ENCODE measurements at regions not wholly inside any gene's neighbourhood (a gene's known extent, or its start where the extent isn't known, plus 50 kb on each side); places are given as distances from the start of the nearest gene placed in this dataset.

DNA sequence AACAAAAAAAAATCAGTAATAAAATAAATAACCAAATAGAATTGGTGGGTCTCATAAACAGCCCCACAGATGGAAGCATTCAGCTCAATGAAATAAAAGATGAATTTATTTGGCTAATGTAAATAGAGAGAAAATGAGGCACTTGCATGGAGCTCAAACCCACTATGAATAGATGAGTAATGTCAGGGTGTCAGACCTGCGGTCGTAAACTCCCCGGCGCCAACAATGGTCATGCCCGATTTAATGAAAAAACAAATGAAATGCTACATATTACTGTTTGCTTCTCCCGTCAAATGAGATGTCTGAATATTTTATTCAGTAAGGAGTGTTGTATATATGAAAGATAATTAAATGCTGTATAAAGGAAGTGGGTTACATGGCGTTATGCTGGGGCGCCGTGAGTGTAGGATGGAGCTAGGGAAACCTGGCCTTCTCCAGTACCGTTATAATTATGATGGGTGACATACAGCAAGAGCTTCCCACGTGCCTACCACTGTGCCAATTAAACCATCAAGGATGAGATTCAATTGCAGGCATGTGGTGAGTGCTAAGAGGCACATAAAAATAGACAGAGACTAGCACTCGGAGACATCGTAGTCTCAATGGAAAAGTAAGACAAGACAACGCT lies 648.1 kb downstream of the BCL11B start:
- DNase-seq (ENCODE audit: low spot score): peak; percentile 54

DNA sequence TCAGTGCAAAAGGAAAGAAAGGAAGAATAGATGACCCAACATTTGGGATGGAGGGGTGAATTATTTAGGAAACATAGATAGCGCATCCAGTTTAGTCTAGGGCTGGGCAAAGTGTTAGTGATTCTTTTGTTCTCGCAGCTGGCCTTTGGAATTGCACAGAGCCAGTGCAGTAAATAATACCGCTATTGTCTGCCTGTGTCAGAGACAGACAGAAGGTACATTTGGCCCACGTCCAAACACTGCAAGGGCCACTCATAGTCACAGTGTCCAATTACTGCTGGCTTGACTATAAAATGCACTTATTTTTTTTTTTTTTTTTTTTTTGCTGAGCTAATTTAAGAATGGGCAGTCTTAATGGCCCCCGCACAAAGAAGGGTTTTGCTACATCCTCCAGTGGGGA lies 638.6 kb downstream of the BCL11B start:
- DNase-seq (ENCODE audit: low spot score): peak; percentile 92

DNA sequence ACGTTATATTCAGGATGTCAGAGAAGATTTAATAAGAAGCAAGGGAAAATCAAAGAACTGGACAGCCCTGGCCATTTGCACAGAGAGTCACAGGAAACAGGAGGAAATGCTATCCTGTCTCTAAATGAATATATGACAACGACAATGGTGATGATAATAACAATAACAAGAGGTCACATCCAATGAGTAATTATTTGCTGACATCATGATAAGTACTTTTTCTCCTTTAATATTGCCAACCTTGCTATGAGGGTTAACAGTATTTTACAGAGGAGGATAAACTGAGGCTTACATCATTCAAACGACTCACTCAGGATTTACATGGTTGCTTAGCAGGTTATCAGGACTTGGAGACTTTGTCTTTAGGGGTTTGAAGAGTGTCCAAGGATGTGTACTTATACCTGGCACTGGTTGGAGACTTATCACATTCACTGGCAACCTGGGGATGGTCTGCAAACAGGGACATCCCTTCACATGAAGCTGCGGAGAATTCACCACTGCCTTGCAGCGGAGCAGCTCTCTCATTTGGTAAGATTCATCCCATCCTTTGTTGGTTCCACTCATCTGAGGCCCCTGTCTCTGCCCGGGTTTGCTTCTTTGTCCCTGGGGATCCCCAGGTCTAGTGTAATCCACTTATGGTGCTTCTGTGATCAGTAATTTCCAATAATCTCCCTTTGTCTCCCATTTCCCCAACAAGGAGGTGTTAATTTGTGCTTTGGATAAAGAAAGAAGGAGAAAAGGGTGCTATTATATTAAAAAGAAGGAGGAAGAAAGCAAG lies 637.8 kb downstream of the BCL11B start:
- DNase-seq (ENCODE audit: low spot score): no peak

DNA sequence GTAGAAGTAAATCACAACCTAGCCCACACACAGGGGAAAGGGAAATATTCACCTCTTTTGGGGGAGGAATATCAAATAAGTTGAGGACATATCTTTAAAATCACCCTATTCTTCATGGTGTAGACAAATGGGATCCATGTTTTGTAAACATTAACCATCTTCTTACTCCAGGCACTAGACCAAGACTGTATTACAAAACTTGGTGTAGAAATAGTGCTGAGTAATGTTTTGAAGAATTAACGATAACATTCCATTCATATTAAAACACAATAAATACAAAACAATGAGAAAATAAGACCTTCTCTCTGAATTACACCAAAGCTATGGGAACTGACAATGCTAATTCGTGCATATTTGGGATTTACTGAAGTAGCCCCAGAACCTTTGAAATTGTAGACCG lies 633.6 kb downstream of the BCL11B start:
- DNase-seq (ENCODE audit: low spot score): no peak

DNA sequence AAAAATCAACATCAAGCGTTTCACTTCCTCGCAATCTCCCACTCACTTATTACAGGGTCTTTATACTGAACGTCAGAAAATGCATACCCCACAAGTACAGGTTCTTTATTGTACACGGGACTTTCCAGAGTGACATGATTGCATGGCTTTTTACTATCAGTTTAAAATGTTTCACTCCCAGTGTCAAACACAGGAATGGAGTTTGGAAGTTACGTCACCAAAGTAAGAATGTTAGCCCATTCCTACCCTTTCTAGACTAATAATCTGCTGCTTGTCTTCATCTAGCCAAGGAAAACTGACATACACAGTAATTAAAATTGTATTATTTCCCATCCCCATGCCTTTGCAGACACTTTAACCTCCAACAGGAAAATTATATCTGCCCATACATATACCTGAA lies 624.2 kb downstream of the BCL11B start:
- DNase-seq (ENCODE audit: low spot score): no peak

DNA sequence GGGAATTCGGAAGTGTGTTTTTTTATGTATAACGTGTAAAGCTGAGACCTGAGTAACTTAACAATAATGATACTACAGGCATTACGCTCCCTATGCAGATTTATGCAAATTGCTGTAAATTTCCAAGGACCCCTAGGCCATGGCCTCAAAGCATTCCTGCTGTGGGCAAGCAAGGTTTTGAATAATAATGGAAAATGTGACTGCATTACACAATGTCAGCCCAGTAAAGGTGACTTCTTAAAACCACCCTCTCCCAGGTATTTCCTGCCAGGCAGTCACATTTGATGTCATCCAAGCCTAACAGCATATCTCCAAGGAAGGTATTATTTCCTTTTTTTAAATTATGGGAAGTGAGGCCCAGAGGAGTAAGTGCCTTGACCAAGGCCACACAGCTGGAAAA lies 621.0 kb downstream of the BCL11B start:
- no peak for DNase-seq (ENCODE audit: low spot score)

DNA sequence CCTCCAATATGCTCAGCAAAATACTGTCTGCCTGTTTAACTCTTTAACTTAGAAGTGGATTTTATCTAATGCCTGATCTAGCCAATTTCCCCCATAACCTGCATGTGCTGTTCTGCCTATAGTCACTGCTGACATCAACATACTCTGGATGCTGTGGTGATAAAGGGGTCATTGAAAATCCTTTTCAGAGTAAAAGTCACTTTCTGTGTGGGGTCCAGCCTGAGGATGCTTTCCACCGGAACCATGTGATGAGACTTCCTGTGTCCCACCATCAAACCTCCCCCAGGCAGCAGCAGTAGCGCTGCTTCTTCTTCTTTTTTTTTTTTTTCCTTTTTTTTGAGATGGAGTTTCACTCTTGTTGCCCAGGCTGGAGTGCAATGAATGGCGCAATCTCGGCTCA lies 607.0 kb downstream of the BCL11B start:
- DNase-seq (ENCODE audit: low spot score): no peak

DNA sequence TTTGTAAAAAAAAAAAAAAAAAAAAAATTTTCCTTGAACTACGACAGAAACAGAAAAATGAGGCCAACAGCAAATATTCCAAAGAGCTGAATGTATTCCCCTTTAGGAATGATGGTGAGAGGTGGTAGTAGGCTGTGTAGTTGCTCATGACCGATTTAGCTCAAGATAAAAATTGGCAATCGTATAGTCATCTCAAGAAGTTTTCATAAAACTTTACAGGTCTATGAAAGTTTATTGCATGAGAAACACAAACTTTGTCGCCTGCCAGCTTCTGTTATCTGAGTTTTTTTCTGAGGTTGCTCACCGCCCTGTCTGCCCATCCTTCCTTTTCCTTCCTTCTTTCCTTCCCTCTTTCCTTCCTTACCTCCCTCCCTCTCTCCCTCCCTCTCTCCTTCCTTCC lies 605.5 kb downstream of the BCL11B start:
- DNase-seq (ENCODE audit: low spot score): peak; percentile 19

DNA sequence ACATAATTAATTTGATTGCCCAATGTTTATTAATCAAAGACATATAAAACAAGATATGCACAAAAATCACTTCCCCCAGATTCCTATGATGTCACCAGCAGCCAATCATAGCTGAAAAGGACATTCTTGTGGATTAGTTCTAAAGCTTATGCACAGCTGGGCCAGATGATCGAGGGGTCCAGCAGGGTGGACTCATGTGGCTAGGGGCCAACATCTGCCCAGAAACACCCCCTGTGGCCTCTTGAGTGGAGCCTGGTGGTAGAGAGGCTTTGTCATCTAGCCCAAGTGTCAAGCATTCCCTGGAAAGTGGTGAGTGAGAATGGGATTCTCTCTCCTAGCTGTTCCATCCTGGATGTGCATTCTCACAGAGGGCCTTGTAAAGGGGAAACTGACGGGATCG lies 590.0 kb downstream of the BCL11B start:
- no peak for DNase-seq (ENCODE audit: low spot score)

DNA sequence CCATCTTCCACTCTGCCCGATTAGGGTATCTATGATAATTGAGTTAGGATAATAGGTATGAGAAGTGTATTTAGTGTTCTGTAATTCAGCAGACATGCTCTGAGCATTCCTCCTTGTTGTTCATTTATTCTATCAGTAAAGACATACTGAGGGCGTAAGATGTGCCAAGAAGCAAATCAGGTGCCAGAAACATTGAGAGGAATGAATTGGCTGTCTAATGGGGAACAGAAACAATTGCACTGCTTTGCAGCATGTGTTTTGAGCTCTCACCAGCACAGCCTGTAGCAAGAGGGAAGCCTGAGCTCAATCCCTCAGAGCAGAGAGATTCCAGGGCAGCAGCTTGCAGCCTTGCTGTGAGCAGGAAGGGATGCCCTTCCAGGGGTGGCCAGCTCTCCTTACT lies 589.3 kb downstream of the BCL11B start:
- peak; percentile 17 for DNase-seq (ENCODE audit: low spot score)

DNA sequence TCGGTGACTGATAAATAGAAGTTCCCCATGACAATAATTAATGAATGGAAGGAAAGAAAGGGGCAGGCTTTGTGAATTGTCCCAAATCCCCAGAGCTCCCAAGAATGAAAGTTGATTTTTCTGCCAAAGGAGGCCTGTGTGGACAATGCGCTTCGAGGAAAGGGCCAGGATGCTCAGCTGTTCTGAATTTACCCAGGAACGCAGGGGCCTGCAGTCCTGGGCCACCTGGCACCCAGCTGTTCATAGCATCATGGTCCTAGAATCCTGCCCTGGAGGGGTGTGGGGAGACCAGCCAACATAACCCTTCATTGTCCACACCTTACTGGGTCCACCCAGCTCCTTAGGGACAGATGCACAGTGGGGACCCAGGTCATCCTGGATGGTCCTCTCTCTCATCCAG lies 587.5 kb downstream of the BCL11B start:
- DNase-seq (ENCODE audit: low spot score): no peak

DNA sequence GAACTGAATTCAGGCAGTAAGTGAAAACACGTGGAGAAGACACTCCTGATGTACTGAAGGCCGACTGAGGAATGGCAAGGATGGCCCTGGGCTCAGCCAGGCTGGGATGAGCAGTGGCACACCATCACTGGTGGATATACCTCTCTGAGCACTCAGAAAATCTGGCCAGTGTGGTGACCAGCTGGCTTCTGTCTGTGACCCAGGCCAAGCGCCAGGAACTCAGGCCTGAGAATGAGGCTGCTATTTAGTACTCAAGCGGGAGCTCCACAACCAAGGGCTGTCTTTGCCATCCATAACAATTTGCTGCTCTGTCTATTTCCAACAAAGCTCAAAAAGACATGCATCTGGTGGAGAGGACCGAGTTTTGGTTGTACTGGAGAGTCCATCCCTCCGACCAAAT lies 586.3 kb downstream of the BCL11B start:
- DNase-seq (ENCODE audit: low spot score): peak; percentile 19

DNA sequence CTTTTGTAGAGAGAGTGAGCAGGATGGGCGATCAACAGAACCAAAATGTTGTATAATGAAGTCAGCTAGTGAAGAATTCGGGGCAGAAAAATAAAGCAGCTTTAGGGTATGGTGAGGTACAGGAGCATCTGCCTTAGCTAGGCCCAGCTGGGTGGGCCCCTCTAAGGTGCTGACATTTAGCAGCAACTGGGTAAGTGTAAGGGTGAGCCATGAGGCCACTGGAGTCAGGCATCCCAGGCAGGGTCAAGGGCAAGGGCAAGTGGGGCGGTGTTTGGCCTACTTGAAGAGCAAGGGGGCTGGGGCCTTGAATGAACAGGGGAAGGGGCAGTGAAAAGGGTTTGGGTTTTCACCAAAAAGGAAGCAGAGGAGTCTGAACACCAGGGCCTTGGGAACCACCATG lies 583.6 kb downstream of the BCL11B start:
- no peak for DNase-seq (ENCODE audit: low spot score)

DNA sequence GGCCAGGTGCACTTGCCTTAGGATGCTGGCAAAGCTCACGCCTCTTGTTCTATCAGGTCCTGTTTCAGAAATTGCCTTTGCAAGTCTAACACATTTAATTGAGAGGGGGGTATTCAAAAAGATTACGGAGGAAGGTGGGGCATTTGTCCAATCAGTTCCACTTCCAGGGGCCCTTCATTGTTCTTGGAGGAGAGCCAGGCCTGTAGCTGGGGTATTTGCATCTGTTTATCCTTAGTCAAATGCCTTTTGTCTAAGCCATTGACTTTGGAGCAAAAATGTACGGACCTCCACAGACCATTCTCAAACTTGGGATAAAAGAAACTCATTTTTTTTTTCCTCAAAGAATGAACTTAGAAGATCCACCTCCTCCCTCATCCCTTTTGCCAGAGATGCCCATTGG lies 582.0 kb downstream of the BCL11B start:
- DNase-seq (ENCODE audit: low spot score): no peak

DNA sequence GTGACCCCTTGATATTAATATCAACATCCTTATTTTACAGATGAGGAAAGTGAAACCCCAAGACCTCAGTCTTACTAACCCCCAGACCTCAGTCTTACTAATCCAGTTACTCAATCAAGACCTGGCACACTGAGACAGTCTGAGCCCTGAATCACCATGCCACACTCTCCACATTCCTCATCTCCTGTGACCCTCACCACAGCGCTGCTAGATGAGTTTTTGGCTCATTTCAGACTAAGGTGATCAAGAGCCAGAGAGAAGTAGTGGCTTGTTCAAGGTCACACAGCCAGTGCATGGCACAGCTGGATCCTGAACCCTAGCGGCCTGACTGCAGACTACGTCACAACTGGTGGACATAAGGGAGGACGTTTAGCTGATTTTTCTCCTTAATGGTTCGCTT lies 579.2 kb downstream of the BCL11B start:
- DNase-seq (ENCODE audit: low spot score): no peak

DNA sequence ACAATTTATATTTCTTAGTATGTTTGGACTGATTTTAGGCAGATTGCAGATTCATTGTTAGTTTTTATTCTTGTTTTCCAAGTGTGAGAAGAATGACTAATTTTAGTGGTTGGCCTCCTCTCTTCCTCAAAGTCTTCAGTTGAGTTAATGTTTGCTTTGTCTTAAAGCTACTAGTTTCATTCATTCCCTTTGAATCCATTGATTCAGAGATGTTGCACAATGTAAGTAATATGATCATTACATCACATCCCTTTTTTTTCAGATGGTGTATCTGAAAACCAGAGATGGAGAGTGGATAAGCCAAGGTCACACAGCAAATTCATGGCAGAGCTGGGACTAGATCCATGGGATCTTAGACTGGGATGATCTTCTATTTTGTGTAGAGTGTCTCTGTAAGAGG lies 577.5 kb downstream of the BCL11B start:
- DNase-seq (ENCODE audit: low spot score): no peak

DNA sequence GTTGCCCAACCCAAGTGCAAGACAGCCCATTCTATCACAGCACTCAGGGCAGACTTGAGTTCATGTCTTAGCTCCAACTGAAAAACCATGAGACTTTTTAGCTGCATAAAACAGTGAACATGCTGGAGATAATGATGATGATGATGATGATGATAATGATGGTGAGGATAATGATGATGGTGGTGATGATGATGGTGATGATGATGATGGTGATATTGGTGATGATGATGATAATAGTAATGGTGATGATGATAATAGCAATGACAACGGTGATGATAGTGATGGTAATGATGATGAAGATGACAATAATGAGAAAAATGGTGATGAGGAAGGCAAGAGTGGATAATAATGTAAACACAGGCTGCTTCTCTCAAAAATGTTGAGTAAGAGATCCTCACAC lies 576.2 kb downstream of the BCL11B start:
- DNase-seq (ENCODE audit: low spot score): no peak

DNA sequence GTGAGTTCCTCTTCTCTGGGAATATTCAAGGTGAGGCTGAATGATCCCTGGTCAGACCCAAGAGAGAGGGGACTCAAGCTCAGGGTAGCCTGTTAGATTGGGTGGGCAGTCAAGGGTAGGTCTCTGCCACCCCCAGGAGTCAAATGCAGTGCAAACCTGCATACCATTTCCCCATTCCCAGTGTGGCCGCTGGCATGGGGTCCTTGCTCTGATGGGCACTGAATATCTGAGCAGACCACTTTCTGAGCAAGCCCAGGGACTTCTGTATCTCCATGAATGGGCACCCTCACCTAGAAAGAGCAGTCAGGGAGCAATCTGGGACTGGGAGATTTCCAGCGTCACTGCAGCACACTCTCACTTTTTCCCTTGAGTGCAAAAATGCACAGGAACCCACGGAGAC lies 573.7 kb downstream of the BCL11B start:
- no peak for DNase-seq (ENCODE audit: low spot score)

DNA sequence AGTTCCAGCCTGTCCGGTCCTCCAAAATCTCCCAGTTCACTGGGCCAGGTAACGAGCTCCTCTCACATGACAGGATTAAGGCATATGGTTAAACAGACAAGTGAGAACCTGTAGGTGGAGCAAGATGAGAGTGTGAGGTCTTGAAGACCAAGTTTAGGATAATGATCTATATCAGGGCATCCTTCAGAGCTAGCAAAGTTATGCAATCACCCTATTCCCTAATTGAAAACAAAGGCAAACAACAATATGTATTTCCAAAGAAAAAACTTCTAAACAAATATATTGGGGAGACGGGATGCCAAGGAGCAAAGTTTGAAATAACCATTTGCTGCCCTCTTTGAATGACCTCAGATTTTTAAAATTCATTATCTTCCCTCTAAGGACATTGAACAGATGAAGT lies 571.2 kb downstream of the BCL11B start:
- no peak for DNase-seq (ENCODE audit: low spot score)

DNA sequence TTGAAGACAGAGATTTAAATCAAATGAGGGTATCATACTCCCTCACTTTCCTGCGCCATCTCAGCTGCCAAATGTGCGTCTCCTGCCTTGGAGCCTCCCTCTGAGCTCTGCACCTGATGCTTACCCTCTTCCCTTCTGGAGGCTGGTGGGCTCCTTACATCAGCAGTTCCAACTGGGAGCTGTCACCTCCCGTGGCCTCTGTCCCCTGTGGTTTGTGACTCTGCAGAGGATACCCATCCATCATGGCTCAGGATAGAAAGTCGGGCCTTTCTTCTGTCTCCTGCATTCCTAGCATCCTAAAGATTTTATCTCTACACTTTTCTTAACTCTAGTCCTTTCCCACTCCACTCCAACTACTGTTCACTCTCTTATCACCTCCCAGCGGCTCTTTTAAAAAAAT lies 570.6 kb downstream of the BCL11B start:
- no peak for DNase-seq (ENCODE audit: low spot score)

DNA sequence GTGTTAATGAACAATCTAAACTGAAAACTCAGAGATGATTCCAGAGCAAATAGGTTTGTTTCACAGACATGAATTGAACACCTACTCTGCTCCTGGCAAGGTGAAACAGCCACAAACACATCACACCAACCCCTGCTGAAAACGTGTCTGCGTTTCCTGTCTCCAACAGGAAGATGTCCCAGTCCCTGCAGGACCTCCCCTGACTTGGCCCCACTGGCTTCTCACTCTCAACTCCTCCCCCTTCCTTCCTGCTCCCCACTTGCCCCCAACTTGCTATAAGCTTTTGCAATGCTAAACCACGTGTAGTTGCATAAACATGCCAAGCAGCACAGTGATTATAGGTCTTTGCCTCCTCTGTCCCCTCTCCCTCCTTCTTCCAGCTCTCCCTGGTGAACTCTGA lies 567.6 kb downstream of the BCL11B start:
- no peak for DNase-seq (ENCODE audit: low spot score)

DNA sequence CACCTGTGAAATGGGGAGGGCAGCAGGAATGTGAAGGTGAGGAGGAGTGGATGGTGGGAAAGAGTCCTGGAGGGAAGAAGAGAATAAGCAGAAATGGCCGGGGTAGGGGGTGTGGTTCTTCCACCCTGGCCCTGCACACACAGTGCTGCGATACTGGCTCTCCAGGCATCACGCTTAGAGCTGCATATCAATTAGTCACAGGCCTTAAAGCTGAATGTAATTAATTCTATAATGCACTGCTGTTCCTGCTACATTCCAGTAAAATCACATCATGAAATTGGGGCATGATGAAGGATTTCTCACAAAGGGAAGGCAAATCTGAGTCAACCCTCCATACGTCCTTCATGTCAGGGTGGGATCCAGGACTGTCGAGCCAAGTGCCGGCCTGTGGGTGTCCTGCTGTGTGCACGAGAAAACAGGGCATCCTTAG lies 566.1 kb downstream of the BCL11B start:
- DNase-seq (ENCODE audit: low spot score): no peak

DNA sequence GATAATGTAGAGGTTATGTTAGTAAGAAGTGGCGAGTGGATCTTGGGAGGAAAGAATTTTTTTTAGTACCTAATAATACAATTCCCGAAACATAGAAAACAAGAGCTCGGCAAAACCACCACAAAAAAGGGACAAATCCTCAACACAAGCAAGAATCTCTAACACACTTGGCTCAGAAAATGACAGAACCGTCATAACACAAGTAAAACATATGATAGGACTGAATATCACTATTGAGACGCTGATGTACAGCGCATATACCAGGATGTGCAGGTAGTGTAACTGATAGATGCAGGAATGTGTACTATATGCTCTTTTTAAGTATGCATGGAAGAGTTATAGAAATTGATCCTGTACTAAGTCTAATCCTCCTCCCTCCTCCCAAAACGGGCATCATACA lies 564.5 kb downstream of the BCL11B start:
- no peak for DNase-seq (ENCODE audit: low spot score)

DNA sequence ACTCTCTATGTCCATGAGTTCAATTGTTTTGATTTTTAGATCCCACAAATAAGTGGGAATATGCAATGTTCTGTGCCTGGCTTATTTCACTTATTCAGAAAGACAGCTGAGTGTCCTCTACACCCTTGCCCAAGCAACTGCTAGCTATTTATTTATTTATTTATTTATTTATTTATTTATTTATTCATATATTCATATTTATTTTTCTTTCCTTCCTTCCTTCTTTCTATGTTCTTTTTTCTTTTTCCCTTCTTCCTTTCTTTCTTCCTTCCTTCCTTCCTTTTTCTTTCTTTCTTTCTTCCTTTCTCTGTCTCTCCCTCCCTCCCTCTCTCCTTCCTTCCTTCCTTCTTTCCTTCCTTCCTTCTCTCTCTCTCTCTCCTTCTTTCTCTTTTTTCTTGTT lies 563.4 kb downstream of the BCL11B start:
- DNase-seq (ENCODE audit: low spot score): no peak
